ENCODE measurements at regions not wholly inside any gene's neighbourhood (a gene's known extent, or its start where the extent isn't known, plus 50 kb on each side); places are given as distances from the start of the nearest gene placed in this dataset.

DNA sequence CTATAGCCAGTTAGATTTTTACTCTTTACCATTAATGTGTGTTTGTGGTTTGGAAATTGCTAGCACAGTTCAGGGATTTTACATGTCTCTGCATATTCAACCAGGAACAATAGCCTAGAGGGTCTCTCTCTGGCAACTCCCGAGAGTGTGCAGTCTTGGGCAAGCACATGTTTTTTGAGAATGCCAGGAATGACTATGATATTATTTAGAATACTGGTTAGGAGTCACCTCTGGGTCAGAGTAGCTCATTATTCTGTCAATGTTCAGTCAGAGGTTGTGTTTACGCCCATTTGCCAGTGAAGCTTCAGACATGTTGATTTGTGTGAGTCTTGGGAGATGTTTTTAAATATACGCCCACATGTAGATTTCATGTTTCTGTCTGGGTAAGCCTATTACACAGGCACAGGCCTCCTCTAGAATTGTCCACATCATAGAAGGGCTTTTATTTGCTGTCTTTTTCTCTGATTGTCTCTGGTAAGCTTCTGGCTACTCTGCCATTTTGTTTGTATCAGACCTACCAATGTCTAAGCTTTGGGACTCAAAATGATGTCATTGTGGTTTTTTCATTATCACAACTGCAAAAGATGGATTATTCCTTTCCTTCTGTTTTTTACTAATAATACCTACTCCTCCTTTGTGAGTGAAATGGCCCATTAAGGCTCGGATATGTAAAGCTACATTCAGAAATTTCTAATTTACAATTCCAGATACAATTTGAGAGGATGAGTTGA, 203.1 kb upstream of the PPFIA2 start:
- no peak for ATAC-seq
- no peaks in the 10 kb centered on the region for H3K4me1 ChIP-seq
- intact Hi-C loops (cut with DNase I): no loop called here
- no peak for DNase-seq
- no peaks in the 10 kb centered on the region for H3K27me3 ChIP-seq
- no peaks in the 10 kb centered on the region for H3K36me3 ChIP-seq
- WGBS (ENCODE audit: insufficient coverage, low coverage, low lambda C conversion rate, missing lambda C conversion rate): 33% methylated on average over 4 of the region's 4 CpGs
- no peak overlapping the region for H3K27ac ChIP-seq
- no peaks in the 10 kb centered on the region for H3K9me3 ChIP-seq
- H3K4me3 ChIP-seq: no peak overlapping the region
- TF ChIP-seq, protein P1, sequence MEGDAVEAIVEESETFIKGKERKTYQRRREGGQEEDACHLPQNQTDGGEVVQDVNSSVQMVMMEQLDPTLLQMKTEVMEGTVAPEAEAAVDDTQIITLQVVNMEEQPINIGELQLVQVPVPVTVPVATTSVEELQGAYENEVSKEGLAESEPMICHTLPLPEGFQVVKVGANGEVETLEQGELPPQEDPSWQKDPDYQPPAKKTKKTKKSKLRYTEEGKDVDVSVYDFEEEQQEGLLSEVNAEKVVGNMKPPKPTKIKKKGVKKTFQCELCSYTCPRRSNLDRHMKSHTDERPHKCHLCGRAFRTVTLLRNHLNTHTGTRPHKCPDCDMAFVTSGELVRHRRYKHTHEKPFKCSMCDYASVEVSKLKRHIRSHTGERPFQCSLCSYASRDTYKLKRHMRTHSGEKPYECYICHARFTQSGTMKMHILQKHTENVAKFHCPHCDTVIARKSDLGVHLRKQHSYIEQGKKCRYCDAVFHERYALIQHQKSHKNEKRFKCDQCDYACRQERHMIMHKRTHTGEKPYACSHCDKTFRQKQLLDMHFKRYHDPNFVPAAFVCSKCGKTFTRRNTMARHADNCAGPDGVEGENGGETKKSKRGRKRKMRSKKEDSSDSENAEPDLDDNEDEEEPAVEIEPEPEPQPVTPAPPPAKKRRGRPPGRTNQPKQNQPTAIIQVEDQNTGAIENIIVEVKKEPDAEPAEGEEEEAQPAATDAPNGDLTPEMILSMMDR (IDR thresholded peaks at IDR 0.05): no peak
- TF ChIP-seq POLR2A (IDR thresholded peaks at IDR 0.05): no peak

DNA sequence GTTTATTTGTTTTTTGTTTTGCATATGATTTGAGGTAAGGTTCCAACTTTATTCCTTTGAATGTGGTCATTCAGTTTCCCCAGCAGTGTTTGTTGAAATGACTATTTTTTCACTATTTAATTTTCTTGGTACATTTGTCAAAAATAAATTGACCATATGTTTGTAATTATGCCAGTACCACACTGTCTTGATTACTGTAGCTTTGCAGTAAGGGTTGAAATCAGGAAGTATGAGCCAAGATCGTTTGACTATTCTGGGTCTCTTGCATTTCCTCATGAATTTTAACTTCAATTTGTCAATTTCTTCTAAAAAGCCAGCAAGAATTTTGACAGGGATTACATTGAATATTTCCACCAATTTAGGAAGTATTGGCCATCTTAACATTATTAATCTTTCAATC, 199.3 kb upstream of the PPFIA2 start:
- Histone ChIP-seq H3K4me1 (no peaks in the 10 kb centered on the region), H3K27ac (no peak overlapping the region), H3K36me3 (no peaks in the 10 kb centered on the region), H3K27me3 (no peaks in the 10 kb centered on the region), H3K9me3 (no peaks in the 10 kb centered on the region), H3K4me3 (no peak overlapping the region)
- intact Hi-C loops (cut with DNase I): no loop called here
- no peak for ATAC-seq
- TF ChIP-seq, protein P1 (IDR thresholded peaks at IDR 0.05): no peak
- TF ChIP-seq POLR2A (IDR thresholded peaks at IDR 0.05): no peak
- 9% methylated on average over 1 of the region's 1 CpG for WGBS (ENCODE audit: insufficient coverage, low coverage, low lambda C conversion rate, missing lambda C conversion rate)
- DNase-seq: no peak

DNA sequence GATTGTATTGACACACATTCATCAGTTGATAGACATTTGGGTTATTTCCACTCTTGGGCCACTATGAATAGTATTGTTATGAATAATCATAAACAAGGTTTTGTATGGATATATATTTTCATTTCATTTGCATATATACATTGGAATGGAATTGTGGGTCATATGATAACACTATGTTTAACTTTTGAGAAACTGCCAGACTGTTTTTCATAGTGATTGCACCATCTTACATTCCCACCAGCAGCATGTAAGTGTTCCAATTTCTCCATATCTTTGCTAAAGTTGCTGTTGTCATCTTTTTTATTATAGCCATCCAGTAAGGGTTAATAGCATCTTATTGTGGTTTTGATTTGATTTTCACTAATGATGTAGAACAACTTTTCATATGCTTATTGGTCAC, 198.5 kb upstream of the PPFIA2 start:
- DNase-seq (no peak), ATAC-seq (no peak)
- TF ChIP-seq POLR2A (IDR thresholded peaks at IDR 0.05): no peak
- TF ChIP-seq, protein P1 (IDR thresholded peaks at IDR 0.05): no peak
- H3K4me3 ChIP-seq: no peak overlapping the region
- H3K27me3 ChIP-seq: no peaks in the 10 kb centered on the region
- H3K36me3 ChIP-seq: no peaks in the 10 kb centered on the region
- no peaks in the 10 kb centered on the region for H3K9me3 ChIP-seq
- intact Hi-C loops (cut with DNase I): no loop called here
- H3K27ac ChIP-seq: no peak overlapping the region
- no peaks in the 10 kb centered on the region for H3K4me1 ChIP-seq

DNA sequence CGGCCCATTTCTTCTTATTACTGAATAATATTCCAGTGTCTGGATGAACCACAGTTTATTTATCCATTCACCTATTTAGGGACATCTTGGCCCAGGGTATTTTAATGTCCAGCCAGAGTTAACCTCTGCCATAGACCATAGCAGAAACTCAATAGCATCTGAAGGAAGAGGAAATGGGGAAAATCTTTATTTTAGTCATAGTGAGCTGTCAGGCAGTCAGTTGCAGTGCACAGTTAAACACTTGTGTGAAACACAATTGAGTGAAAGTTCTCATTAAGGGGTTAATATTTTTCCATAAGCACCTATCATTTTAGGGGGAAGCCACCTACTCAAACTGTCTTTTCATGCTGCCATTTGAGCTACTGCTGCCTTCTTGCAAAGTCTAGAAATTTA, 197.3 kb upstream of the PPFIA2 start:
- no peak for ATAC-seq
- H3K4me1 ChIP-seq: no peaks in the 10 kb centered on the region
- no peaks in the 10 kb centered on the region for H3K9me3 ChIP-seq
- H3K27me3 ChIP-seq: no peaks in the 10 kb centered on the region
- H3K4me3 ChIP-seq: no peak overlapping the region
- intact Hi-C loops (cut with DNase I): no loop called here
- H3K27ac ChIP-seq: no peak overlapping the region
- DNase-seq: no peak
- H3K36me3 ChIP-seq: no peaks in the 10 kb centered on the region
- no peak for TF ChIP-seq POLR2A (IDR thresholded peaks at IDR 0.05)
- TF ChIP-seq, protein P1 (IDR thresholded peaks at IDR 0.05): no peak
- 80% methylated on average over 1 of the region's 1 CpG for WGBS (ENCODE audit: insufficient coverage, low coverage, low lambda C conversion rate, missing lambda C conversion rate)

DNA sequence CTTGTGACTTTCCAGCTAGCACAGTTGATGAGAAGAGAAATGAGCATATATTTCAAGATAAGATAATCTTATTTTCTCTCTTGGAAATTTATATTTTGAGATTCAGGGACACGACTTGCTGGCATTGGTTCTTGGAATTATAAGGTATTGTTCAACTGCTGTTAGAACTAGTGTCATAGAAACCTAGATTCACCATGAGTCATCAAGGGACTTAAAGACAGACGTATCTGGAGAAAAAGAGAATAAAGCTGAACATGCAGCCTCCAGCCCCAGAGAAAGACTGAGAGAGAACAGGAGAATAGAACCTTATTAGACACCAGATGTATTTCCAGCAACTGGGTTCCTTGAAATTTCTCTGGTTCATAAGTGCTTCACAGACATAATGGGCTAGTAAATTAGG, 194.4 kb upstream of the PPFIA2 start:
- WGBS (ENCODE audit: insufficient coverage, low coverage, low lambda C conversion rate, missing lambda C conversion rate): 24% methylated on average over 2 of the region's 2 CpGs
- H3K27ac ChIP-seq: no peak overlapping the region
- ATAC-seq (no peak), DNase-seq (no peak)
- no peak overlapping the region for H3K4me3 ChIP-seq
- no peaks in the 10 kb centered on the region for H3K9me3 ChIP-seq
- H3K4me1 ChIP-seq: no peaks in the 10 kb centered on the region
- no peaks in the 10 kb centered on the region for H3K27me3 ChIP-seq
- intact Hi-C loops (cut with DNase I): no loop called here
- H3K36me3 ChIP-seq: no peaks in the 10 kb centered on the region
- TF ChIP-seq, protein P1 (IDR thresholded peaks at IDR 0.05): no peak
- no peak for TF ChIP-seq POLR2A (IDR thresholded peaks at IDR 0.05)
